K562 (cell line): ENCODE measurements at regions not wholly inside any gene's neighbourhood (a gene's known extent, or its start where the extent isn't known, plus 50 kb on each side); places are given as distances from the start of the nearest gene placed in this dataset.

Source experiments
- ARID1B ChIP-seq: fragments of 450-650 bp; IDR thresholded peaks from 2 replicates; pipeline ENCODE4 v1.6.1; 2016; ENCODE audit warnings: antibody characterized with exemption, mild to moderate bottlenecking, inconsistent platforms
- KAT7 ChIP-seq: sonication (generic); formaldehyde crosslinking; IDR thresholded peaks from 2 replicates; pipeline ENCODE4 v1.8.0; 2022; ENCODE audit warnings: missing genetic modification reagents, mild to moderate bottlenecking, borderline replicate concordance
- NBN ChIP-seq: fragments of 450-650 bp; IDR thresholded peaks from 2 replicates; pipeline ENCODE4 v1.6.1; 2016; ENCODE audit warnings: low read depth, mild to moderate bottlenecking
- RBFOX2 ChIP-seq: fragments of 200-400 bp; formaldehyde crosslinking; IDR thresholded peaks from 2 replicates; pipeline ENCODE4 v1.6.1; 2017; ENCODE audit warnings: low read depth, mild to moderate bottlenecking, low read length, moderate library complexity
- RHOXF2B ChIP-seq: fragments of 250-450 bp; sonication (Bioruptor Pico); conservative IDR thresholded peaks from 2 replicates; pipeline ENCODE4 v1.5.1; 2021
- SAFB2 ChIP-seq: fragments of 200-400 bp; formaldehyde crosslinking; IDR thresholded peaks from 2 replicates; pipeline ENCODE4 v1.6.1; 2018; ENCODE audit warnings: borderline replicate concordance, low read length, low read depth, moderate library complexity; ENCODE audit not compliant: severe bottlenecking
- SIN3A ChIP-seq, 2 experiments: fragments of 150-350 bp in 1 of 2; IDR thresholded peaks; 2 replicates each; pipeline ENCODE4 v1.6.1; 2011 to 2016; ENCODE audit warnings: borderline replicate concordance in 2 of 2, low read depth in 2 of 2, low read length in 2 of 2, mild to moderate bottlenecking in 2 of 2, moderate library complexity in 2 of 2; ENCODE audit not compliant: control insufficient read depth in 1 of 2
- XRCC4 ChIP-seq: IDR thresholded peaks from one replicate; pipeline ENCODE4 v1.6.1; 2011; ENCODE audit not compliant: insufficient read depth, insufficient read length; ENCODE audit errors: extremely low read depth
- ZNF133 ChIP-seq: fragments of 250-450 bp; sonication (Bioruptor Pico); IDR thresholded peaks from 2 replicates; pipeline ENCODE4 v1.4.0; 2020; ENCODE audit warnings: mild to moderate bottlenecking
- ZNF3 ChIP-seq: fragments of 250-450 bp; sonication (Bioruptor Pico); IDR thresholded peaks from 2 replicates; pipeline ENCODE4 v1.5.0; 2021; ENCODE audit warnings: mild to moderate bottlenecking, moderate library complexity
- TF ChIP-seq, protein P1 (sequence below): fragments of 200-600 bp; sonication (generic); IDR thresholded peaks from one replicate; pipeline ENCODE4 v1.6.1; 2012; ENCODE audit warnings: mild to moderate bottlenecking, low read depth, low read length, inconsistent platforms

DNA sequence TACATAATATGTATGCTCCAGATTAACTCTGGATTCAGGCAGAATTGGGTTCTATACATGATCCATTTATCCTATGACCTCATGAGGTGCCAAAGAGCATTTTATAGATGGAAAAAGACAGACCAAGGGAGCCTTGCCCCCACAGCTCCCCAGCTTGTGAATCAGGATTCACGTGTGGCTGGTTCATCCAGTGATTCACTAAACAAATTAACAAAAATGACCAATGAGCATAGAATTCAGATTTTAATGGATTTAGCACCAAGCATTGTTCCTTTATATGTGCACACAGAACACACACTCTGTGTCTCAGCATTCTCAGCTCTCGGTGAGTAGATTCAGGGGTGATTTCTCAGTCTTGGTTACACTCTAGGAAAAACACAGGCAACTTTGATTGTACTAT is 51.7 kb upstream of the BARHL2 start (continued):
- TF ChIP-seq, protein P1, sequence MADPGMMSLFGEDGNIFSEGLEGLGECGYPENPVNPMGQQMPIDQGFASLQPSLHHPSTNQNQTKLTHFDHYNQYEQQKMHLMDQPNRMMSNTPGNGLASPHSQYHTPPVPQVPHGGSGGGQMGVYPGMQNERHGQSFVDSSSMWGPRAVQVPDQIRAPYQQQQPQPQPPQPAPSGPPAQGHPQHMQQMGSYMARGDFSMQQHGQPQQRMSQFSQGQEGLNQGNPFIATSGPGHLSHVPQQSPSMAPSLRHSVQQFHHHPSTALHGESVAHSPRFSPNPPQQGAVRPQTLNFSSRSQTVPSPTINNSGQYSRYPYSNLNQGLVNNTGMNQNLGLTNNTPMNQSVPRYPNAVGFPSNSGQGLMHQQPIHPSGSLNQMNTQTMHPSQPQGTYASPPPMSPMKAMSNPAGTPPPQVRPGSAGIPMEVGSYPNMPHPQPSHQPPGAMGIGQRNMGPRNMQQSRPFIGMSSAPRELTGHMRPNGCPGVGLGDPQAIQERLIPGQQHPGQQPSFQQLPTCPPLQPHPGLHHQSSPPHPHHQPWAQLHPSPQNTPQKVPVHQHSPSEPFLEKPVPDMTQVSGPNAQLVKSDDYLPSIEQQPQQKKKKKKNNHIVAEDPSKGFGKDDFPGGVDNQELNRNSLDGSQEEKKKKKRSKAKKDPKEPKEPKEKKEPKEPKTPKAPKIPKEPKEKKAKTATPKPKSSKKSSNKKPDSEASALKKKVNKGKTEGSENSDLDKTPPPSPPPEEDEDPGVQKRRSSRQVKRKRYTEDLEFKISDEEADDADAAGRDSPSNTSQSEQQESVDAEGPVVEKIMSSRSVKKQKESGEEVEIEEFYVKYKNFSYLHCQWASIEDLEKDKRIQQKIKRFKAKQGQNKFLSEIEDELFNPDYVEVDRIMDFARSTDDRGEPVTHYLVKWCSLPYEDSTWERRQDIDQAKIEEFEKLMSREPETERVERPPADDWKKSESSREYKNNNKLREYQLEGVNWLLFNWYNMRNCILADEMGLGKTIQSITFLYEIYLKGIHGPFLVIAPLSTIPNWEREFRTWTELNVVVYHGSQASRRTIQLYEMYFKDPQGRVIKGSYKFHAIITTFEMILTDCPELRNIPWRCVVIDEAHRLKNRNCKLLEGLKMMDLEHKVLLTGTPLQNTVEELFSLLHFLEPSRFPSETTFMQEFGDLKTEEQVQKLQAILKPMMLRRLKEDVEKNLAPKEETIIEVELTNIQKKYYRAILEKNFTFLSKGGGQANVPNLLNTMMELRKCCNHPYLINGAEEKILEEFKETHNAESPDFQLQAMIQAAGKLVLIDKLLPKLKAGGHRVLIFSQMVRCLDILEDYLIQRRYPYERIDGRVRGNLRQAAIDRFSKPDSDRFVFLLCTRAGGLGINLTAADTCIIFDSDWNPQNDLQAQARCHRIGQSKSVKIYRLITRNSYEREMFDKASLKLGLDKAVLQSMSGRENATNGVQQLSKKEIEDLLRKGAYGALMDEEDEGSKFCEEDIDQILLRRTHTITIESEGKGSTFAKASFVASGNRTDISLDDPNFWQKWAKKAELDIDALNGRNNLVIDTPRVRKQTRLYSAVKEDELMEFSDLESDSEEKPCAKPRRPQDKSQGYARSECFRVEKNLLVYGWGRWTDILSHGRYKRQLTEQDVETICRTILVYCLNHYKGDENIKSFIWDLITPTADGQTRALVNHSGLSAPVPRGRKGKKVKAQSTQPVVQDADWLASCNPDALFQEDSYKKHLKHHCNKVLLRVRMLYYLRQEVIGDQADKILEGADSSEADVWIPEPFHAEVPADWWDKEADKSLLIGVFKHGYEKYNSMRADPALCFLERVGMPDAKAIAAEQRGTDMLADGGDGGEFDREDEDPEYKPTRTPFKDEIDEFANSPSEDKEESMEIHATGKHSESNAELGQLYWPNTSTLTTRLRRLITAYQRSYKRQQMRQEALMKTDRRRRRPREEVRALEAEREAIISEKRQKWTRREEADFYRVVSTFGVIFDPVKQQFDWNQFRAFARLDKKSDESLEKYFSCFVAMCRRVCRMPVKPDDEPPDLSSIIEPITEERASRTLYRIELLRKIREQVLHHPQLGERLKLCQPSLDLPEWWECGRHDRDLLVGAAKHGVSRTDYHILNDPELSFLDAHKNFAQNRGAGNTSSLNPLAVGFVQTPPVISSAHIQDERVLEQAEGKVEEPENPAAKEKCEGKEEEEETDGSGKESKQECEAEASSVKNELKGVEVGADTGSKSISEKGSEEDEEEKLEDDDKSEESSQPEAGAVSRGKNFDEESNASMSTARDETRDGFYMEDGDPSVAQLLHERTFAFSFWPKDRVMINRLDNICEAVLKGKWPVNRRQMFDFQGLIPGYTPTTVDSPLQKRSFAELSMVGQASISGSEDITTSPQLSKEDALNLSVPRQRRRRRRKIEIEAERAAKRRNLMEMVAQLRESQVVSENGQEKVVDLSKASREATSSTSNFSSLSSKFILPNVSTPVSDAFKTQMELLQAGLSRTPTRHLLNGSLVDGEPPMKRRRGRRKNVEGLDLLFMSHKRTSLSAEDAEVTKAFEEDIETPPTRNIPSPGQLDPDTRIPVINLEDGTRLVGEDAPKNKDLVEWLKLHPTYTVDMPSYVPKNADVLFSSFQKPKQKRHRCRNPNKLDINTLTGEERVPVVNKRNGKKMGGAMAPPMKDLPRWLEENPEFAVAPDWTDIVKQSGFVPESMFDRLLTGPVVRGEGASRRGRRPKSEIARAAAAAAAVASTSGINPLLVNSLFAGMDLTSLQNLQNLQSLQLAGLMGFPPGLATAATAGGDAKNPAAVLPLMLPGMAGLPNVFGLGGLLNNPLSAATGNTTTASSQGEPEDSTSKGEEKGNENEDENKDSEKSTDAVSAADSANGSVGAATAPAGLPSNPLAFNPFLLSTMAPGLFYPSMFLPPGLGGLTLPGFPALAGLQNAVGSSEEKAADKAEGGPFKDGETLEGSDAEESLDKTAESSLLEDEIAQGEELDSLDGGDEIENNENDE = no peak
- TF ChIP-seq ZNF133 (no peak), RHOXF2B (no peak), ARID1B (no peak), RBFOX2 (no peak), KAT7 (CRISPR knock-in tag) (no peak), NBN (no peak), SIN3A (IDR thresholded peaks at IDR 0.05; ENCODE audit: borderline replicate concordance in 2 of 2, control insufficient read depth in 1 of 2, low read depth in 2 of 2, low read length in 2 of 2) (no peak), XRCC4 (no peak), SAFB2 (no peak), ZNF3 (CRISPR knock-in tag) (no peak)
